Brain microvascular endothelial cell (primary cell): ENCODE measurements at regions not wholly inside any gene's neighbourhood (a gene's known extent, or its start where the extent isn't known, plus 50 kb on each side); places are given as distances from the start of the nearest gene placed in this dataset.
A peak's percentile ranks its signal among the peaks of the same experiment; 100 is the strongest.
"Not testable (repeated sequence)": the region's sequence is repeated elsewhere in the genome, so short reads cannot be mapped to it uniquely, and the experiment has no call there.

Source experiments
- DNase-seq: peaks from one replicate; pipeline ENCODE4 v3.0.0-alpha.2; 2020
- H3K27ac ChIP-seq: fragments of 250-450 bp; sonication (Bioruptor Pico); 2 replicates; pipeline ENCODE4 v1.5.1; 2020; ENCODE audit warnings: mild to moderate bottlenecking, moderate library complexity
- H3K27me3 ChIP-seq: fragments of 250-450 bp; sonication (Bioruptor Pico); replicated peaks from 2 replicates; pipeline ENCODE4 v1.5.1; 2020; ENCODE audit warnings: mild to moderate bottlenecking
- H3K36me3 ChIP-seq: fragments of 250-450 bp; sonication (Bioruptor Pico); replicated peaks from 2 replicates; pipeline ENCODE4 v1.5.1; 2020; ENCODE audit warnings: mild to moderate bottlenecking
- H3K4me3 ChIP-seq: 2 replicates; pipeline ENCODE4 v1.5.1; 2011; ENCODE audit warnings: low read depth, mild to moderate bottlenecking, control low read depth, low read length, moderate library complexity
- CTCF ChIP-seq: IDR thresholded peaks from 2 replicates; pipeline ENCODE4 v1.5.1; 2011; ENCODE audit warnings: low read depth, mild to moderate bottlenecking, moderate library complexity, low read length, control low read depth, inconsistent platforms; ENCODE audit errors: missing control alignments
- in situ Hi-C: cut with HindIII; loops from 2 replicates; pipeline ENCODE4 v1.10.0; 2017; ENCODE audit warnings: low sequenced_read_pairs, low pct_ligation_motif_present

DNA sequence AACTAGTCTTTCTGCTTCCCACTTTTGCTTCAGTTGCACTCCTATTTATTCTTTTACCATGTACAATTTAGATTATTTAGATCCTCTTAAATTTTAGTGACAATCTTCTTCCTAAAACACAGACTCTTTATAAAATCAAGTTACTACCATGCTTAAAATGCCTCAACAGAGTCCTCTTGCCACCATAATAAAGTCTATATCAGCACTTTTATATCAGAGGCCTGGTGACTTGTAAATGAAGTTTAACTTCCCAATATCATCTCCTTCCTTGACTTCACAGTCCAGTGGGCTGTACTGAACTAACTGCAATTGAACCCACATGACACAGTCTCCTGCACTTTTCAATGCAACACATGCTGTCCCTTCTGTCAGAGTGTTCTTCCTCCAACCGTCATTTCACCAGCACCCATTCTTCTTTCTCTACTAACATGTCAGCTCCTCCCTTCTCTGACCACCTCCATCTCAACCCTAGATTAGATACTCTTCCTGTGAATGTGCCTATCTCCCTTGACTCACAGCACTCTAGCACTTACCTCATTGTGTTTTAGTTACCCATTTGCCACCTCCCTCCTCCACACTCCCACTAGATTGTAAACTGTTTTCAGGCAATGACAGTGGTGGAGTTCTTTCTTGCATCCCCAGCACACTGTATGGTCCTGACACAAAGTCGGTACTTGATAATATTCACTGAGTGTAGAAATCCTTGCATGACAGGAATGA is 414.9 kb downstream of the SATB2 start:
- no peak overlapping the region for H3K4me3 ChIP-seq
- H3K36me3 ChIP-seq: no peaks in the 10 kb centered on the region
- no peak for TF ChIP-seq CTCF
- H3K27me3 ChIP-seq: no peaks in the 10 kb centered on the region
- in situ Hi-C loops: no loop called here
- H3K27ac ChIP-seq: no peak overlapping the region
- DNase-seq: no peak

DNA sequence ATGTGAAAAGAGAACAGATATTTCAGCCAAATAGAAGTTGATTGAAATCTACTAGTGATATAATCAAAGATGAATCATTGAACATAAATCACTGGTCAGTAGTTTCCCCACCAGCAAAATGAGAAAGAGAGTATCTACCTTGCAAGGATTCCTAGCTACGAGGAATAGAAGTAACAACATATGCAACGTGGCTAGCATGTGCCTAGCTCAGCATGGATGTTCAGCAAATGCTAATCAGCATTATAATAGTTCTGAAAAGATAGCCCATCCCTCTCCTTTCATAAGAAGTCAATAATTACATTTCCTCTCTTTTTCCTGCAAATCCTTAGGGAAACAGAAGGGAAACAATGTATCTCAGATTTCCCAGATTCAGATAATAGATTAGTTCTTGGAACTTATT is 417.2 kb downstream of the SATB2 start:
- no peaks in the 10 kb centered on the region for H3K36me3 ChIP-seq
- no peak overlapping the region for H3K4me3 ChIP-seq
- no peaks in the 10 kb centered on the region for H3K27me3 ChIP-seq
- DNase-seq: no peak
- TF ChIP-seq CTCF: no peak
- no peak overlapping the region for H3K27ac ChIP-seq
- in situ Hi-C loops: no loop called here

DNA sequence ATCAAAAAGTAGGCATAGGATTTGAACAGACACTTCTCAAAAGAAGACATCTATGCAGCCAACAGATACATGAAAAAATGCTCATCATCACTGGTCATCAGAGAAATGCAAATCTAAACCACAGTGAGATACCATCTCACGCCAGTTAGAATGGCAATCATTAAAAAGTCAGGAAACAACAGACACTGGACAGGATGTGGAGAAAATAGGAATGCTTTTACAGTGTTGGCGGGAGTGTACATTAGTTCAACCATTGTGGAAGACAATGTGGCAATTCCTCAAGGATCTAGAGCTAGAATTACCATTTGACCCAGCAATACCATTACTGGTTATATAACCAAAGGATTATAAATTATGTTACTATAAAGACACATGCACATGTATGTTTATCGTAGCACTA is 424.0 kb downstream of the SATB2 start:
- in situ Hi-C loops: not testable (repeated sequence)

DNA sequence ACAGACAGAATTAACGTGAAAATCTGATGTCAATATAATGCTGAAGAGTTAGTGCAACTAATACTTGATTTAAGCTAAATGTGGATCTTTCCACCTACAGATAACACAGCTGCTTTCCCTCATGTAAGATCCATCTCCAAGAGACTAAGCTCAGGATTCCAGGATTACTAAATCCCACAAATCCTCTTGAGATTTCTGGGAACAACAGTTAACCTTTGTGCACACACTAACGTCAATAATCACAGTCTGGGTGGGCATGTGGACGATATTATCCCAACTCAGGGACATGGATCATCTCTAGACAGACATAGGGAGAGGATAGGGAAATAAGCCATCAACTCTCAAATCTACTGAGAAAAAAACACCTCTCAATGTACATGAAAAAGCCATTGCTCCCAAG is 432.6 kb downstream of the SATB2 start:
- Histone ChIP-seq H3K27ac (no peak overlapping the region), H3K36me3 (no peaks in the 10 kb centered on the region), H3K27me3 (no peaks in the 10 kb centered on the region), H3K4me3 (no peak overlapping the region)
- in situ Hi-C loops: no loop called here
- TF ChIP-seq CTCF: no peak
- DNase-seq: no peak

More for the DNA sequence above, 424.0 kb downstream of the SATB2 start:
- H3K36me3 ChIP-seq, H3K4me3 ChIP-seq, DNase-seq, H3K27ac ChIP-seq, H3K27me3 ChIP-seq: not testable (repeated sequence)

DNA sequence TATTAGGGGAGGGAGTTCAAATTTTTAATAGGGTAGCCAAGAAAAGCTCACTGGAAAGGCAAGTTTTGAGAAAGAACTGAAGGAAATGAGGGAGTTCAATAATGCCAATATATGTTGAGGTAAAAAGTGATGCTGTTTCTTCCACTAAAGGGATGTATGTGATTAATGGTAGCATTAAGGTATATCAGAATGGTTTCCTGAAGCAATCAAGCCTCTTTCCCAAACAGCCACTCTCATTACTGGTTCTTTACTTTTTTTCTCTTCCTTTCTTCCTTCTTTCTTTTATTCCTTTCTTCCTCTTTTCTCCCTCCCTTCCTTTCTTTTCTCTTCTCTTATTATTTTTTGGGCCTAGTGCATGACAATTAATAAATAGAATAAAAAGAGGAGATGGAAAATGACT is 433.5 kb downstream of the SATB2 start:
- no peak overlapping the region for H3K27ac ChIP-seq
- no peaks in the 10 kb centered on the region for H3K36me3 ChIP-seq
- in situ Hi-C loops: no loop called here
- H3K4me3 ChIP-seq: no peak overlapping the region
- DNase-seq: no peak
- TF ChIP-seq CTCF: no peak
- H3K27me3 ChIP-seq: no peaks in the 10 kb centered on the region

DNA sequence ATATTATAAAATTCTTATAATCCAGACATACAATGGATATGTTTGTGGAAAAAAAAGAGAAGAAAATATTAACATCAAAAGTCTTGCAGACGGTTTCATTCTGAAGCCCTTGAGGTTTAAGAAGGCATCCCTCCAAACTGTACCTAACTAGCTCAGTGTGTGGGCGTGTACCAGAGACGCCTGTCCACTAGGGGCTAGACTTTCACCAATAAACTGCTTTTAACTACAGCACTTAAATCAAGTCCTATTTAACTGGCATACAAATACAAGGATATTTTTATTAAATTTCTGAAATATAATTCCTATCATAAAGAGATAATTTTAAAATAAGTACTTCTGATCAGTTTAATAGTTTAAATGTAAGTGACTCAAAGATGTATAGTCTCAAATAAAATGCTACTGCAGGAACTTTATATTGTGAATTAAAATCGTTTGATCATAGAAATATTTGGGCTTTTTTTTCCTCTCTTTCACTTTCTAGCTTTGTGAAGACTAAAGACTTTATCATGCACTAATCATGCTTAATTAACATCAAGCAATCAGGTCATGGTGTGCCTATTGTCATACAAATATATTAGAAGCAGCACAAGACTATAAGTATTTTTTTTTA is 437.7 kb downstream of the SATB2 start:
- Histone ChIP-seq H3K36me3 (no peaks in the 10 kb centered on the region), H3K27me3 (no peaks in the 10 kb centered on the region), H3K27ac (no peak overlapping the region), H3K4me3 (no peak overlapping the region)
- in situ Hi-C loops: no loop called here
- peak; percentile 77 for TF ChIP-seq CTCF
- DNase-seq: peak; percentile 17
